Sigmoid colon (tissue), 6 donors: ENCODE measurements at regions not wholly inside any gene's neighbourhood (a gene's known extent, or its start where the extent isn't known, plus 50 kb on each side); places are given as distances from the start of the nearest gene placed in this dataset.

Experiments
- DNase-seq: peaks from one replicate; pipeline ENCODE4 v3.0.0-alpha.2; 2019
- H3K27ac ChIP-seq, 4 donors: fragments of 200-600 bp; sonication (generic); one replicate each; pipeline ENCODE4 v1.5.1; 2016 to 2019; ENCODE audit warnings: mild to moderate bottlenecking in 1 of 4
- H3K27me3 ChIP-seq, 3 donors: fragments of 200-600 bp; sonication (generic); one replicate each; pipeline ENCODE4 v1.5.1; 2019; ENCODE audit warnings: mild to moderate bottlenecking in 1 of 3
- H3K36me3 ChIP-seq, 4 donors: fragments of 200-600 bp; sonication (generic); one replicate each; pipeline ENCODE4 v1.5.1; 2016 to 2019
- H3K4me1 ChIP-seq, 4 donors: fragments of 200-600 bp; sonication (generic); one replicate each; pipeline ENCODE4 v1.5.1; 2017 to 2019
- H3K4me3 ChIP-seq, 4 donors: fragments of 200-600 bp; sonication (generic); one replicate each; pipeline ENCODE4 v1.5.1; 2017 to 2019; ENCODE audit warnings: mild to moderate bottlenecking in 2 of 4, moderate library complexity in 1 of 4
- H3K9me3 ChIP-seq, 4 donors: fragments of 200-600 bp in 3 of 4; sonication (generic) in 3 of 4; one replicate each; pipeline versions ENCODE4 v1.5.1 to v1.6.1; 2013 to 2019
- CTCF ChIP-seq, 4 experiments: fragments of 450-650 bp in 3 of 4; fragments of 200-600 bp in 1 of 4; IDR thresholded peaks; one replicate each; pipeline ENCODE4 v1.5.1; 2016 to 2019; ENCODE audit warnings: antibody characterized with exemption in 4 of 4, mild to moderate bottlenecking in 3 of 4, moderate library complexity in 2 of 4
- EP300 ChIP-seq, 4 donors: sonication (generic); formaldehyde crosslinking; IDR thresholded peaks; one replicate each; pipeline ENCODE4 v1.6.1; 2017; ENCODE audit warnings: antibody characterized with exemption in 4 of 4
- POLR2A ChIP-seq, 2 donors: fragments of 450-650 bp; IDR thresholded peaks; one replicate each; pipeline ENCODE4 v1.6.1; 2016; ENCODE audit warnings: antibody characterized with exemption in 2 of 2, mild to moderate bottlenecking in 2 of 2, moderate library complexity in 2 of 2
- POLR2AphosphoS5 ChIP-seq, 4 donors: sonication (generic); formaldehyde crosslinking; IDR thresholded peaks; one replicate each; pipeline ENCODE4 v1.6.1; 2017; ENCODE audit warnings: antibody characterized with exemption in 4 of 4
- WGBS, 2 donors: extraction: QIAGEN DNeasy Blood & Tissue Kit; methylation state at CpG; one replicate each; pipeline ENCODE4 v1.1.7; 2013; 5-methylcytosine and 5-hydroxymethylcytosine counted together
- intact Hi-C: fragments of 100-400 bp; cut with DNase I; formaldehyde crosslinking; loops from one replicate; pipeline ENCODE4 v1.15.1; 2023
- donor health status: healthy with polysubstance abuse.
- donor health status: healthy.

- DNase-seq: no peak
- WGBS, 2 donors: 66 to 70% methylated on average over 7 of the region's 7 CpGs
- no peaks in the 10 kb centered on the region for H3K9me3 ChIP-seq
- H3K36me3 ChIP-seq: no peaks in the 10 kb centered on the region
- H3K4me1 ChIP-seq: peaks cover 0 to 9% (median 0%) of the 10 kb centered on the region in 4 donors
- peak overlapping the region in 3 of 4 donors; percentile 9 to 57 (median 51) for H3K27ac ChIP-seq
- H3K4me3 ChIP-seq: peak overlapping the region in 2 of 4 donors; percentile 6 to 12
- no peaks in the 10 kb centered on the region for H3K27me3 ChIP-seq
- TF ChIP-seq POLR2A (IDR thresholded peaks at IDR 0.05): no peak
- no peak for TF ChIP-seq CTCF (IDR thresholded peaks at IDR 0.05)
- no peak for TF ChIP-seq POLR2AphosphoS5 (IDR thresholded peaks at IDR 0.05)
- no peak for TF ChIP-seq EP300 (IDR thresholded peaks at IDR 0.05)
- intact Hi-C loops: no loop called here
Observed at GRCh38 chr17:70709596-70709995, 540.3 kb downstream of the KCNJ2 start.

DNA sequence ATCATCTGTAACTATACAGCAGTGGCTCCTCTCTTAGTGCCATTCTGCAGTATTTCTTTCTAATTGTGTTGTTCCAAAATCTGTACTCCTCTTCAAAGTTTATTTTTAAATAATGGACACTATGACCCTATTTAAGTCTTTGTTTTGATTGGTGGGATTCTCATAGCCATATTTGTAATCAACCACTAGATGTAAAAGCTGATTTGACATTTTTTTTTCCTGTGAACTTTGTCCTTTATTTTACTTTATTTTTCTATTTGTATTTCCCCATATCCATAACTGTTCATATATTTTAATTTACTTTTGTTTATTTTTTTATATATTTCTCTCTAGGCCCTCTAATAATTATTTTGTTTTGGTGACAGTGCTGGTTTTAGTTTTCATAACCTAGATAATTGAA, 544.4 kb downstream of the KCNJ2 start:
- intact Hi-C loops: no loop called here

GRCh38 chr17:70716551-70716950, 547.2 kb downstream of the KCNJ2 start:
- intact Hi-C loops: no loop called here
- 74 to 83% methylated on average over 3 of the region's 3 CpGs for WGBS, 2 donors
- DNase-seq: no peak
- no peaks in the 10 kb centered on the region for H3K9me3 ChIP-seq
- no peak overlapping the region for H3K27ac ChIP-seq
- no peak overlapping the region for H3K4me3 ChIP-seq
- H3K27me3 ChIP-seq: no peaks in the 10 kb centered on the region
- no peaks in the 10 kb centered on the region for H3K4me1 ChIP-seq
- H3K36me3 ChIP-seq: no peaks in the 10 kb centered on the region
- no peak for TF ChIP-seq POLR2A (IDR thresholded peaks at IDR 0.05)
- no peak for TF ChIP-seq CTCF (IDR thresholded peaks at IDR 0.05)
- no peak for TF ChIP-seq EP300 (IDR thresholded peaks at IDR 0.05)
- no peak for TF ChIP-seq POLR2AphosphoS5 (IDR thresholded peaks at IDR 0.05)

More for the DNA sequence above, 544.4 kb downstream of the KCNJ2 start:
- Histone ChIP-seq H3K36me3 (no peaks in the 10 kb centered on the region), H3K4me1 (peaks cover 0 to 9% (median 0%) of the 10 kb centered on the region in 4 donors), H3K4me3 (no peak overlapping the region), H3K27ac (no peak overlapping the region), H3K27me3 (no peaks in the 10 kb centered on the region), H3K9me3 (no peaks in the 10 kb centered on the region)
- TF ChIP-seq POLR2A (IDR thresholded peaks at IDR 0.05) (no peak), POLR2AphosphoS5 (IDR thresholded peaks at IDR 0.05) (no peak), CTCF (IDR thresholded peaks at IDR 0.05) (no peak), EP300 (IDR thresholded peaks at IDR 0.05) (no peak)
- DNase-seq: no peak

GRCh38 chr17:70717042-70717441, 547.7 kb downstream of the KCNJ2 start:
- no peaks in the 10 kb centered on the region for H3K9me3 ChIP-seq
- no peak overlapping the region for H3K27ac ChIP-seq
- H3K4me3 ChIP-seq: no peak overlapping the region
- no peak for DNase-seq
- WGBS, 2 donors: 20 to 67% methylated on average over 1 of the region's 1 CpG
- no peaks in the 10 kb centered on the region for H3K4me1 ChIP-seq
- no peaks in the 10 kb centered on the region for H3K27me3 ChIP-seq
- H3K36me3 ChIP-seq: no peaks in the 10 kb centered on the region
- intact Hi-C loops: no loop called here
- TF ChIP-seq POLR2A (IDR thresholded peaks at IDR 0.05) (no peak), CTCF (IDR thresholded peaks at IDR 0.05) (no peak), POLR2AphosphoS5 (IDR thresholded peaks at IDR 0.05) (no peak), EP300 (IDR thresholded peaks at IDR 0.05) (no peak)

DNA sequence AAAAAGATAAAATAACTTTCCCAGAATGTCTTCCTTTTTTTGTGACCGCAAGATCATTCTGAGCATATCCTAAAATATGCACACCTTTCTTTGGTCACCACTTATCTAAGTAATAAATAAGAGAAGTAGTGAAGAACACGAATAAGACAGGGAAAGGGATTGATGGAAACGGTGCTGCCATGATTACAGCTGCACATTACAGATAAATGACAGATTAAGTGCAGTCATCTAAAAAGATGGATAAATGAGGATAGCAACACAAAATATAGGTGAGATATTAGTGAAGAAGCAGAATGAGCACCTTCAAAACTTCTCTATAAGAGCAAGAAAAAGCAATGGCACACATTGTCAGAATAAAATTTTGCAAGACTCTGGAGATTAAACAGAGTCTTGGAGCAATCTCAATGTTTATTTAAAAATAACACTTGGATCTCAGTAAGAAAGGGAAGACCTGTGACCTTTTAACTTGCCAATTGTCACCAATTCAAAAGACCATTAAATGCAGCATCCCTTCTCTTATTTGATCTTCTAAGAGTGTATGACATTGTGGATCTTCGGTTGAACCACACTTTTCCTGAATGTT, 567.1 kb downstream of the KCNJ2 start:
- Histone ChIP-seq H3K27ac (no peak overlapping the region), H3K36me3 (no peaks in the 10 kb centered on the region), H3K27me3 (no peaks in the 10 kb centered on the region), H3K4me3 (no peak overlapping the region), H3K4me1 (peaks cover 0 to 31% (median 17%) of the 10 kb centered on the region in 4 donors), H3K9me3 (no peaks in the 10 kb centered on the region)
- 85 to 89% methylated on average over 4 of the region's 4 CpGs for WGBS, 2 donors
- TF ChIP-seq POLR2AphosphoS5 (IDR thresholded peaks at IDR 0.05) (peak in 3 of 4 donors; percentile 55 to 84 (median 71)), EP300 (IDR thresholded peaks at IDR 0.05) (no peak)
- DNase-seq: no peak
- intact Hi-C loops: no loop called here
